ENCODE measurements at regions not wholly inside any gene's neighbourhood (a gene's known extent, or its start where the extent isn't known, plus 50 kb on each side); places are given as distances from the start of the nearest gene placed in this dataset.

DNA sequence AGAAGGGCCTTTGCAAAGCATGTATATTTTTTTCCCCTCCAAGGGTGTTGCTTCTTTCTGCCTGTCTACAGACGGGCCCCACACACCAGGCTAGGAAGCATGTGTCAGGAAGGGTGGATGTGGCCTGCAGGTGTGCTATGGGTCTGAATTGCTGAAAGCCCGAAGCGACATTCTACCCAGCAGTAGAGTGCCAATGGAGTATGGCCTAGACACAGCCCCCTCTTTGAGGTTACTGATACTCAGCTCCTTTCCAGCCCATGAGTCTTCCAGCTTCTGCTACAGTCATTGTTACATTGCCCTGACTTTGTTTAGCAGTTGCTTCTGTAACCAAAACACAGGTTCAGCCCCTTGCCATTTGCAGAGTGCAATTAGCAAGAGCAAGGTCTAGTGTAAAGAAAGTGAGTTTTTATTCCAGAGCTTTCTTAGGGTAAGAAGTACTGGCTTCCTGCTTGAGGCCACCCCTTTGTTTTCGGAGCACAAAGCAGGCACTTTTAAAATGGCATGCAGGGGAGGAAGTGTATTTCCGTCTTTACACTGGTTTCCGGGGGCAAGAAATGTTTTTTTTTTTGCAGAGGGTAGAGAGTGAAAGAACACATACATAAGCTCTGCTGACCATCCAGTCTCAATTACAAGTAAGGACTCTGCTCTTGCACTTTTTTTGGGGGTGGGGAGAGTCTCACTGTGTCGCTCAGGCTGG, 428.0 kb upstream of the AMELY start:
- no peak for TF ChIP-seq POLR2AphosphoS5 (IDR thresholded peaks at IDR 0.05)
- TF ChIP-seq, protein P1, sequence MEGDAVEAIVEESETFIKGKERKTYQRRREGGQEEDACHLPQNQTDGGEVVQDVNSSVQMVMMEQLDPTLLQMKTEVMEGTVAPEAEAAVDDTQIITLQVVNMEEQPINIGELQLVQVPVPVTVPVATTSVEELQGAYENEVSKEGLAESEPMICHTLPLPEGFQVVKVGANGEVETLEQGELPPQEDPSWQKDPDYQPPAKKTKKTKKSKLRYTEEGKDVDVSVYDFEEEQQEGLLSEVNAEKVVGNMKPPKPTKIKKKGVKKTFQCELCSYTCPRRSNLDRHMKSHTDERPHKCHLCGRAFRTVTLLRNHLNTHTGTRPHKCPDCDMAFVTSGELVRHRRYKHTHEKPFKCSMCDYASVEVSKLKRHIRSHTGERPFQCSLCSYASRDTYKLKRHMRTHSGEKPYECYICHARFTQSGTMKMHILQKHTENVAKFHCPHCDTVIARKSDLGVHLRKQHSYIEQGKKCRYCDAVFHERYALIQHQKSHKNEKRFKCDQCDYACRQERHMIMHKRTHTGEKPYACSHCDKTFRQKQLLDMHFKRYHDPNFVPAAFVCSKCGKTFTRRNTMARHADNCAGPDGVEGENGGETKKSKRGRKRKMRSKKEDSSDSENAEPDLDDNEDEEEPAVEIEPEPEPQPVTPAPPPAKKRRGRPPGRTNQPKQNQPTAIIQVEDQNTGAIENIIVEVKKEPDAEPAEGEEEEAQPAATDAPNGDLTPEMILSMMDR (IDR thresholded peaks at IDR 0.05), result no peak

Data from breast epithelium (tissue), 3 donors.